ENCODE measurements at regions not wholly inside any gene's neighbourhood (a gene's known extent, or its start where the extent isn't known, plus 50 kb on each side); places are given as distances from the start of the nearest gene placed in this dataset.
"Not testable (repeated sequence)": the region's sequence is repeated elsewhere in the genome, so short reads cannot be mapped to it uniquely, and the experiment has no call there.

DNA sequence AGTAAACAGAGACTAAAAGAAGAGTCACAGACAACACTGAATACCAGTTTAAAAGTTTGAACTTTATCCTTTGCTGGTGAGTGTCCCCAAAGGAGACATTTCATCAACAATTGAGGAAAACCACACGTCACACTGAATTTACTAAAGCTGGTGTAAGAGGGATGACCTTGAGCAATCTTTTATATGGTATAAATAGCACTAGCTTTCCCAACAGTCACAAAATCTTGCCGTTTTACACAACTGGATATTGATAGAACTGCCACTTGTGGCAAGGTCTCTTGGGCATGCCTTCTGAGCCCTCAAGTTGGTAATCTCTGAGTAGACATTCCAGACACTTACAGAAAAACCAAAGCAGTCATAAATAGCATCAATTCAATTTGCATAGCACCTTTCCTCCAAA lies 311.5 kb upstream of the TARS1 start:
- ChIA-PET POLR2A (no interaction called here), CTCF (no interaction called here)
- TF ChIP-seq, protein P1, sequence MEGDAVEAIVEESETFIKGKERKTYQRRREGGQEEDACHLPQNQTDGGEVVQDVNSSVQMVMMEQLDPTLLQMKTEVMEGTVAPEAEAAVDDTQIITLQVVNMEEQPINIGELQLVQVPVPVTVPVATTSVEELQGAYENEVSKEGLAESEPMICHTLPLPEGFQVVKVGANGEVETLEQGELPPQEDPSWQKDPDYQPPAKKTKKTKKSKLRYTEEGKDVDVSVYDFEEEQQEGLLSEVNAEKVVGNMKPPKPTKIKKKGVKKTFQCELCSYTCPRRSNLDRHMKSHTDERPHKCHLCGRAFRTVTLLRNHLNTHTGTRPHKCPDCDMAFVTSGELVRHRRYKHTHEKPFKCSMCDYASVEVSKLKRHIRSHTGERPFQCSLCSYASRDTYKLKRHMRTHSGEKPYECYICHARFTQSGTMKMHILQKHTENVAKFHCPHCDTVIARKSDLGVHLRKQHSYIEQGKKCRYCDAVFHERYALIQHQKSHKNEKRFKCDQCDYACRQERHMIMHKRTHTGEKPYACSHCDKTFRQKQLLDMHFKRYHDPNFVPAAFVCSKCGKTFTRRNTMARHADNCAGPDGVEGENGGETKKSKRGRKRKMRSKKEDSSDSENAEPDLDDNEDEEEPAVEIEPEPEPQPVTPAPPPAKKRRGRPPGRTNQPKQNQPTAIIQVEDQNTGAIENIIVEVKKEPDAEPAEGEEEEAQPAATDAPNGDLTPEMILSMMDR (IDR thresholded peaks at IDR 0.05; ENCODE audit: control extremely low read depth, extremely low read depth, low read depth, missing control alignments), result no peak
- DNase-seq (ENCODE audit: extremely low spot score), result no peak

DNA sequence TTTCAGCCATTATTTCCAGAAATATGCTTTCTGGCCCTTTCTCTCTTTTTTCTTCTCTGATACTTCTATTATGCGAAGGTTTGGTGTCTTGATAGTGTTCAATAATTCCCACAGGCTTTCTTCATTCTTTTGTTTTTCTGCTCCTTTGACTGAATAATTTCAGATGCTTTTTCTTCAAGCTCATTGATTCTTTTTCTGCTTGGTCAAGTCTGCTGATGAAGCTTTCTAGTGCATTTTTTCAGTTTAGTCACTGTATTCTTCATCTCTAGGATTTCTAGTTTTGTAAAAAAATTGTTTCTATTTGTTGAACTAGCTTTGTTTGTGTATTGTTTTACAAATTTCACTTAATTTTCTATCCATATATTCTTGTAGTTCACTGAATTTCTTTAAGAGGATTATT lies 304.0 kb upstream of the TARS1 start:
- TF ChIP-seq, protein P1 (IDR thresholded peaks at IDR 0.05; ENCODE audit: control extremely low read depth, extremely low read depth, low read depth, missing control alignments), result no peak
- ChIA-PET POLR2A (no interaction called here), CTCF (no interaction called here)
- DNase-seq (ENCODE audit: extremely low spot score), result no peak

GRCh38 chr5:33138145-33138544 lies 302.6 kb upstream of the TARS1 start:
- CTCF ChIA-PET, POLR2A ChIA-PET: not testable (repeated sequence)

DNA sequence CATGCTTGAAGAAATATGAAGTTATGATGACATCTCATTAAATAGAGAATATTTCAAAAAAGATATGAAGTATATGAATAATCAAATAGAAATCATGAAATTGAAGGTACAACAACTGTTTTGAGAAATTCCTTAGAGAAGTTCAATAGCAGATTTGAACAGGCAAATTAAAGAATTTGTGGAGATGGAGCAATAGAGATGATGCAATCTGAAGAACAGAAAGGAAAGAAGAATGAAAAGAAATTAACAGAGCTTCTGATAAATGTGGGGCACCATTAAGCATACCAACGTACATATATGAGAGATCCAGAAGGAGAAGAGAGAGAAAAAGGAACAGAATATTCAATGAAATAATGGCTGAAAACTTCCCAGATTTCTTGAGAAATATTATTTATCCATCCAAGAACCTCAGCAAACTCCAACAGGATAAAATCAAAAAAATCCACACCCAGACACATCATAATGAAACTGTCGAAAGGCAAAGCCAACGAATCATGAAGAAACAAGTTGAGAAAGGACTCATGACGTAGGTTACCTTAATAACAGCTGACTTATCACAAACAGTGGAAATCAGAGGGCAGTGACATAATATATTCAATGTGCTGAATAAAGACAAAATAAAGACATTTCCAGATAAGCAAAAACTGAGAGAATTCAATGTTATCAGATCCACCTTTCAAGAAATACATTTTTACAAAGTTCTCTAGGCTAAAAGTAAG lies 297.2 kb upstream of the TARS1 start:
- POLR2A ChIA-PET, result no interaction called here
- TF ChIP-seq, protein P1 (IDR thresholded peaks at IDR 0.05; ENCODE audit: control extremely low read depth, extremely low read depth, low read depth, missing control alignments), result no peak
- CTCF ChIA-PET, result no interaction called here
- DNase-seq (ENCODE audit: extremely low spot score), result no peak

More at GRCh38 chr5:33138145-33138544, 302.6 kb upstream of the TARS1 start:
- not testable (repeated sequence) for DNase-seq (ENCODE audit: extremely low spot score)

DNA sequence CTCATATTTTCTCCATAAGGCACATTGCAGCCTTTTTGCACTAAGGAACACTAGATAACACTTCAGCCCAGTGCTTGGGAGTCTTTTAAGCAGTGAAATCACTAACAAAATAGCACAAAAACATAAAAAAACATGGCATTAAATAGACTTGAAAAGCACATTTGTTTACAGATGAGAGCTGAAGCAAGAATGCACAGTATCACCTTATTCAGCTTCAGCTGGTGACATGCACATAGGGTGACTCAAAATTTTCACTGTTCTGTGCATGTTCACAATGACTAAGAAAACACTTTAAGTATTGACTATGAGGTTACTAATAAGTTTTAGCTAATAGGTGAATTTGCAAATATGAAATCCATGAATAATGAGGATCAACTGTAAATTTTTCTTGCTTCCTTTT lies 293.9 kb upstream of the TARS1 start:
- POLR2A ChIA-PET, result no interaction called here
- CTCF ChIA-PET, result interaction anchor here (1.4 kb wide), 1 partner anchor 20 kb away, joined by 3 read pairs; no protein-coding TSS in a partner anchor
- no peak for DNase-seq (ENCODE audit: extremely low spot score)
- TF ChIP-seq, protein P1 (IDR thresholded peaks at IDR 0.05; ENCODE audit: control extremely low read depth, extremely low read depth, low read depth, missing control alignments), result no peak

- CTCF ChIA-PET, result no interaction called here
- TF ChIP-seq, protein P1 (IDR thresholded peaks at IDR 0.05; ENCODE audit: control extremely low read depth, extremely low read depth, low read depth, missing control alignments), result no peak
- POLR2A ChIA-PET, result no interaction called here
- no peak for DNase-seq (ENCODE audit: extremely low spot score)
These were observed 292.7 kb upstream of the TARS1 start for GRCh38 chr5:33148076-33148513.

DNA sequence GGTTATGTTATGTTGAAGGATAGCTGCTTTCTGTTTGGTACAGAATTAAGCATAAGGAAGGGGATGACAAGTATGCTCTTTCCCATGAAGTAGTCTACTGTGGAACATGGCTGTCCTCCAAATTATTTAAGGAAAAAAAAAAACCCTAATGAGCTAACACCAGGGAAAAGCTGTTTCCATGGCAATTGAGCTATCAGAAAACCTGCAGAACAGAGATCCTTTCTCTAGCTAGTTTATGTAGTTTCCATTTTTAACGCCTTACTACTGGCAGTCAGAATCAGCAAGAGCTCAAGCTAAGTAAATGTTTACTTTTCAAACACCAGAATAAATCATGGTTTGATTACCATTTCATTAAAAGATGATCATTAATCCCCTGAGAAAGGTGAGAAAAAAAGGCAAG lies 287.4 kb upstream of the TARS1 start:
- DNase-seq (ENCODE audit: extremely low spot score), result no peak
- ChIA-PET CTCF (interaction anchor here (0.9 kb wide), 2 partner anchors 12 to 15 kb away, joined by 3 read pairs; no protein-coding TSS in a partner anchor), POLR2A (no interaction called here)
- TF ChIP-seq, protein P1 (IDR thresholded peaks at IDR 0.05; ENCODE audit: control extremely low read depth, extremely low read depth, low read depth, missing control alignments), result no peak

Data from GM10248 (cell line).